ENCODE measurements at regions not wholly inside any gene's neighbourhood (a gene's known extent, or its start where the extent isn't known, plus 50 kb on each side); places are given as distances from the start of the nearest gene placed in this dataset.
A peak's percentile ranks its signal among the peaks of the same experiment; 100 is the strongest.

DNA sequence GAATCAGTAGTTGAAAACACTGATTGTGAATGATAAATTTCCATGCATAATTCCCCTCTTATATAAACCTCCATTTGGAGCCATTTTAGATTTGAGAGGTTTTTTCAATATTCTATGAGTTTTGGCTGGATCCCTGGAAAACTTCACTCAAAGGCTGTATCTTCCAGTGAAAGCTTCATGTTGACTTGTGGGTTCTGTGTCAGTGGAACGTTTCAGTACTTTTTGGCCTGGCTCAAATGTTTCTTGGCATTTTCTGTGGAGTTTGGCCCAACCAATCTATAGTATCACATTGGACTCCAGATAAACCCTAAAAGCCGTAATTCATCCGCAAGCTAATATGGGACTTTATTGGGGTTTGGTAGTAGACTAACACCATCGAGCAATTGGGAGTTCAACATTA lies 172.6 kb upstream of the PRPS1L1 start:
- no peak overlapping the region for H3K27ac Mint-ChIP-seq
- TF ChIP-seq, protein P1, sequence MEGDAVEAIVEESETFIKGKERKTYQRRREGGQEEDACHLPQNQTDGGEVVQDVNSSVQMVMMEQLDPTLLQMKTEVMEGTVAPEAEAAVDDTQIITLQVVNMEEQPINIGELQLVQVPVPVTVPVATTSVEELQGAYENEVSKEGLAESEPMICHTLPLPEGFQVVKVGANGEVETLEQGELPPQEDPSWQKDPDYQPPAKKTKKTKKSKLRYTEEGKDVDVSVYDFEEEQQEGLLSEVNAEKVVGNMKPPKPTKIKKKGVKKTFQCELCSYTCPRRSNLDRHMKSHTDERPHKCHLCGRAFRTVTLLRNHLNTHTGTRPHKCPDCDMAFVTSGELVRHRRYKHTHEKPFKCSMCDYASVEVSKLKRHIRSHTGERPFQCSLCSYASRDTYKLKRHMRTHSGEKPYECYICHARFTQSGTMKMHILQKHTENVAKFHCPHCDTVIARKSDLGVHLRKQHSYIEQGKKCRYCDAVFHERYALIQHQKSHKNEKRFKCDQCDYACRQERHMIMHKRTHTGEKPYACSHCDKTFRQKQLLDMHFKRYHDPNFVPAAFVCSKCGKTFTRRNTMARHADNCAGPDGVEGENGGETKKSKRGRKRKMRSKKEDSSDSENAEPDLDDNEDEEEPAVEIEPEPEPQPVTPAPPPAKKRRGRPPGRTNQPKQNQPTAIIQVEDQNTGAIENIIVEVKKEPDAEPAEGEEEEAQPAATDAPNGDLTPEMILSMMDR (IDR thresholded peaks at IDR 0.05; ENCODE audit: unreplicated experiment): no peak
- no peaks in the 10 kb centered on the region for H3K27me3 Mint-ChIP-seq (ENCODE audit: low read depth)
- peaks cover 20% of the 10 kb centered on the region for H3K4me1 Mint-ChIP-seq
- H3K4me3 Mint-ChIP-seq: no peak overlapping the region
- no peak for DNase-seq (ENCODE audit: low spot score in 2 of 2, unreplicated experiment in 2 of 2)
- peaks cover 4% of the 10 kb centered on the region for H3K36me3 Mint-ChIP-seq
- H3K9me3 Mint-ChIP-seq: peaks cover 17% of the 10 kb centered on the region

GRCh38 chr7:18200855-18201254 lies 173.2 kb upstream of the PRPS1L1 start:
- Mint-ChIP-seq H3K4me1 (peaks cover 20% of the 10 kb centered on the region), H3K27ac (no peak overlapping the region), H3K36me3 (peaks cover 4% of the 10 kb centered on the region), H3K4me3 (no peak overlapping the region), H3K27me3 (ENCODE audit: low read depth) (no peaks in the 10 kb centered on the region), H3K9me3 (peaks cover 17% of the 10 kb centered on the region)
- TF ChIP-seq, protein P1 (IDR thresholded peaks at IDR 0.05; ENCODE audit: unreplicated experiment): no peak
- no peak for DNase-seq (ENCODE audit: low spot score in 2 of 2, unreplicated experiment in 2 of 2)

DNA sequence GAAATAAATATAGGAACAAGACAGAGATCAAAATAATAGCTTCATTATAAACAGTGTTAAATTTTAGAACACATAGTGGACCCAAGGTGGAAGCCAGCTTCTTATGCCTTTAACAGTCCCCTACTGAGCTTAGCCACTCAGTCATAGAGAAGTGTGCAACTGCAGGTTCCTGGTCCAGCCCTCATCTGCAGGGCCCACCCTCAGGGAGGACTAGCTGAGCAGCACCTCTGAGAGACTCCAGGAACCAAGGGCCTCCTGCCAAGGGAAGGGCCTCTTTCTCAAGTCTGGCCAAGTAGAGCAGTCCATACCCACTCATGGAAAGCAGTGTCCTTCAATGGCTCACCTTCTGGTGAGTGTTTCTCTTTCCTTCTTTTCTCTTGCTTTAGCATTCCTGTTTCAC lies 173.7 kb upstream of the PRPS1L1 start:
- Mint-ChIP-seq H3K27me3 (ENCODE audit: low read depth) (no peaks in the 10 kb centered on the region), H3K27ac (no peak overlapping the region), H3K4me3 (no peak overlapping the region), H3K4me1 (peaks cover 22% of the 10 kb centered on the region), H3K36me3 (peaks cover 4% of the 10 kb centered on the region), H3K9me3 (peaks cover 12% of the 10 kb centered on the region)
- TF ChIP-seq, protein P1 (IDR thresholded peaks at IDR 0.05; ENCODE audit: unreplicated experiment): no peak
- DNase-seq (ENCODE audit: low spot score in 2 of 2, unreplicated experiment in 2 of 2): no peak

DNA sequence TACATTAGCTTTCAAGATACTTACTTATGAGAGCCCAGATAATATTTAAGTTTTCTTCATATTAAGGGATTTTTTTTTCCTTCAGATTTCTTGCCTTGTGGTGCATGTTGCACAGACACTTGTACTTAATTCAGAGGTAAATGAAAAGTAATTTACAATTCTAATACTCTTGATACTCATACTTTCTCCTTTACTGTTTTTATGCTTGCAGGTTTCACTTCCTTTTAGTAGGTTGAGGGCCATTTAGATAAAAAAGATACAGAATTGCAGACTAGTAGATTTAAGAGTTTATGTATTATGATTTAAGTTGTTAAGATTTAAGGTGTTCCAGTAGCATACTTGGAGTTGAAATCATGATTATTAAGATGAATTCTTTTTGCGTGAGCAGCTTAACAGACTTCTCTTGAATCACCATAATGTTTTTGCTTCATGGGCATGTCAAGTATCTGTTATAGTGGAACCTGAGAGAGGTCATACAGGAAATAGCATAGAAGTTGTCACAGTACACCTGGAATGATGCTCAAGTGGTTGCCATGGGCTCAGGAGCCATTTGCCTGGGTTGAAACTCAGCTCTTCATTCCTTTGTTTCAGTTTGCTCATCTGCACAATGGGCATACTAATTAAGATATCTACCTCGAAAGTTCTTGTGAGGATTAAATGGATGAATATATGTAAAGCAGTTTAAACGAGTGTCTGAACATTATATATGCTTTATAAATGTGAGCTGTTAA lies 174.8 kb upstream of the PRPS1L1 start:
- Mint-ChIP-seq H3K27me3 (ENCODE audit: low read depth) (no peaks in the 10 kb centered on the region), H3K36me3 (no peaks in the 10 kb centered on the region)

DNA sequence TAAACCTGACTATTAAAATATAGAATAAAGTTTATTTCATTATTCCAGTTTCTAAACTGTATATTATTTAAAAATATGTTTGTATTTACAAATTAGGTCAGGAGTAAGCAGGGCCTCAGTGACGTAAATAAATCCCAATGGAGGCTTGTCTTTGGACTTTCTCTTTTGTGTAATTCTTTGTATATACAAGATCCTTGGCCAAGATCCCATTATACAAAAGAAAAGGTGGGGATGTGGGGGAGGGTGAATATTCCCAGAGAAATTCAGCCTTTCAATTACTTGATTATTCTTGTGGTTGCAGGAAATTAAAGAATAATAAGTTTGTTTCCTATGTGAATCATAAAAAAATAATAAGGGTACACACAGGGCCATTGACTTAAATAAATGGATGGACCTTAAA lies 178.7 kb upstream of the PRPS1L1 start:
- TF ChIP-seq, protein P1 (IDR thresholded peaks at IDR 0.05; ENCODE audit: unreplicated experiment): no peak
- no peaks in the 10 kb centered on the region for H3K9me3 Mint-ChIP-seq
- no peak overlapping the region for H3K27ac Mint-ChIP-seq
- DNase-seq (ENCODE audit: low spot score in 2 of 2, unreplicated experiment in 2 of 2): no peak
- H3K36me3 Mint-ChIP-seq: no peaks in the 10 kb centered on the region
- no peaks in the 10 kb centered on the region for H3K27me3 Mint-ChIP-seq (ENCODE audit: low read depth)
- no peak overlapping the region for H3K4me3 Mint-ChIP-seq
- peaks cover 35% of the 10 kb centered on the region for H3K4me1 Mint-ChIP-seq

More for the DNA sequence above, 174.8 kb upstream of the PRPS1L1 start:
- DNase-seq (ENCODE audit: low spot score in 2 of 2, unreplicated experiment in 2 of 2): no peak
- Mint-ChIP-seq H3K4me1 (peaks cover 22% of the 10 kb centered on the region), H3K27ac (peak overlapping the region; percentile 43), H3K9me3 (peaks cover 3% of the 10 kb centered on the region), H3K4me3 (no peak overlapping the region)
- TF ChIP-seq, protein P1 (IDR thresholded peaks at IDR 0.05; ENCODE audit: unreplicated experiment): no peak
